GM12878 (cell line): ENCODE measurements at regions not wholly inside any gene's neighbourhood (a gene's known extent, or its start where the extent isn't known, plus 50 kb on each side); places are given as distances from the start of the nearest gene placed in this dataset.

Source experiments
- CTCF ChIP-seq, 3 experiments: IDR thresholded peaks in 2 of 3; conservative IDR thresholded peaks in 1 of 3; 2 replicates each; pipeline ENCODE4 v1.5.1; 2011; ENCODE audit warnings: low read depth in 3 of 3, low read length in 3 of 3, mild to moderate bottlenecking in 3 of 3, control low read depth in 2 of 3, moderate library complexity in 2 of 3, inconsistent platforms in 1 of 3, mixed read lengths in 1 of 3; ENCODE audit not compliant: control insufficient read depth in 2 of 3, insufficient read depth in 1 of 3; ENCODE audit errors: extremely low read depth in 1 of 3
- EZH2 ChIP-seq: IDR thresholded peaks from 2 replicates; pipeline ENCODE4 v1.6.1; 2012; ENCODE audit warnings: low read depth, mild to moderate bottlenecking, control low read depth, inconsistent platforms, low read length, borderline replicate concordance; ENCODE audit not compliant: control insufficient read depth
- HCFC1 ChIP-seq: fragments of 150-350 bp; IDR thresholded peaks from 2 replicates; pipeline ENCODE4 v1.6.1; 2014; ENCODE audit warnings: low read length
- JUND ChIP-seq: IDR thresholded peaks from 2 replicates; pipeline ENCODE4 v1.6.1; 2012; ENCODE audit warnings: low read depth, mild to moderate bottlenecking, low read length, improper control_type of control experiment, moderate library complexity
- MTA3 ChIP-seq: IDR thresholded peaks from 2 replicates; pipeline ENCODE4 v1.6.1; 2012; ENCODE audit warnings: low read length, inconsistent platforms, borderline replicate concordance
- NFIC ChIP-seq: IDR thresholded peaks from 2 replicates; pipeline ENCODE4 v1.6.1; 2012; ENCODE audit warnings: low read depth, mild to moderate bottlenecking, inconsistent platforms, low read length, moderate library complexity
- TAF1 ChIP-seq: IDR thresholded peaks from 2 replicates; pipeline ENCODE4 v1.6.1; 2011; ENCODE audit warnings: mild to moderate bottlenecking, low read depth, low read length, borderline replicate concordance
- TF ChIP-seq, protein P1 (sequence below): IDR thresholded peaks from 2 replicates; pipeline ENCODE4 v1.6.1; 2011; ENCODE audit warnings: low read depth, low read length, improper control_type of control experiment, borderline replicate concordance

GRCh38 chr1:24992761-24993211 lies 62.7 kb upstream of the RUNX3 start:
- TF ChIP-seq CTCF (IDR thresholded peaks at IDR 0.05 in 2 of 3, conservative IDR thresholded peaks at IDR 0.05 in 1 of 3; ENCODE audit: control insufficient read depth in 2 of 3, extremely low read depth in 1 of 3, insufficient read depth in 1 of 3, low read depth in 3 of 3, low read length in 3 of 3) = no peak
- no peak for TF ChIP-seq EZH2
- TF ChIP-seq TAF1 = no peak
- no peak for TF ChIP-seq JUND
- no peak for TF ChIP-seq MTA3
- TF ChIP-seq, protein P1, sequence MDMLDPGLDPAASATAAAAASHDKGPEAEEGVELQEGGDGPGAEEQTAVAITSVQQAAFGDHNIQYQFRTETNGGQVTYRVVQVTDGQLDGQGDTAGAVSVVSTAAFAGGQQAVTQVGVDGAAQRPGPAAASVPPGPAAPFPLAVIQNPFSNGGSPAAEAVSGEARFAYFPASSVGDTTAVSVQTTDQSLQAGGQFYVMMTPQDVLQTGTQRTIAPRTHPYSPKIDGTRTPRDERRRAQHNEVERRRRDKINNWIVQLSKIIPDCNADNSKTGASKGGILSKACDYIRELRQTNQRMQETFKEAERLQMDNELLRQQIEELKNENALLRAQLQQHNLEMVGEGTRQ = no peak
- TF ChIP-seq NFIC = no peak
- TF ChIP-seq HCFC1 = no peak
